Subcutaneous abdominal adipose tissue (tissue), 5 donors: ENCODE measurements at regions not wholly inside any gene's neighbourhood (a gene's known extent, or its start where the extent isn't known, plus 50 kb on each side); places are given as distances from the start of the nearest gene placed in this dataset.
"Not testable (repeated sequence)": the region's sequence is repeated elsewhere in the genome, so short reads cannot be mapped to it uniquely, and the experiment has no call there.

ENCODE experiments used
- H3K27ac ChIP-seq: one replicate; pipeline ENCODE4 v1.7.0; 2013; ENCODE audit warnings: low read depth, mild to moderate bottlenecking, inconsistent platforms, low read length, moderate library complexity
- H3K27me3 ChIP-seq, 5 donors: one replicate each; pipeline ENCODE4 v1.7.0; 2013; ENCODE audit warnings: low read length in 5 of 5, inconsistent platforms in 1 of 5; ENCODE audit not compliant: control insufficient read depth in 5 of 5, insufficient read depth in 4 of 5
- H3K36me3 ChIP-seq, 5 donors: one replicate each; pipeline ENCODE4 v1.7.0; 2013; ENCODE audit warnings: low read length in 5 of 5; ENCODE audit not compliant: control insufficient read depth in 5 of 5, insufficient read depth in 5 of 5
- H3K4me1 ChIP-seq, 5 donors: one replicate each; pipeline ENCODE4 v1.7.0; 2013; ENCODE audit warnings: low read length in 5 of 5, mild to moderate bottlenecking in 3 of 5, moderate library complexity in 1 of 5; ENCODE audit not compliant: control insufficient read depth in 5 of 5, insufficient read depth in 5 of 5
- H3K4me3 ChIP-seq, 5 donors: one replicate each; pipeline ENCODE4 v1.7.0; 2013; ENCODE audit warnings: low read length in 5 of 5, low read depth in 1 of 5
- H3K9ac ChIP-seq, 5 donors: one replicate each; pipeline ENCODE4 v1.7.0; 2013; ENCODE audit warnings: low read length in 5 of 5, mild to moderate bottlenecking in 4 of 5, moderate library complexity in 3 of 5
- H3K9me3 ChIP-seq, 5 donors: one replicate each; pipeline ENCODE4 v1.7.0; 2013; ENCODE audit warnings: low read length in 5 of 5; ENCODE audit not compliant: control insufficient read depth in 5 of 5
- donor health status: healthy.
- donor health status: healthy.
- donor health status: healthy.
- donor health status: healthy.
- donor health status: healthy.

GRCh38 chr21:15208786-15209185, 144.0 kb upstream of the NRIP1 start:
- Histone ChIP-seq H3K36me3 (no peaks in the 10 kb centered on the region), H3K4me3 (no peak overlapping the region), H3K9me3 (no peaks in the 10 kb centered on the region), H3K9ac (no peak overlapping the region), H3K4me1 (peaks cover 0 to 51% (median 50%) of the 10 kb centered on the region in 5 donors), H3K27me3 (no peaks in the 10 kb centered on the region), H3K27ac (no peak overlapping the region)

- Histone ChIP-seq H3K27ac (peak overlapping the region; percentile 58), H3K4me3 (no peak overlapping the region), H3K36me3 (no peaks in the 10 kb centered on the region), H3K27me3 (no peaks in the 10 kb centered on the region), H3K9me3 (no peaks in the 10 kb centered on the region), H3K9ac (no peak overlapping the region), H3K4me1 (peaks cover 0 to 47% (median 45%) of the 10 kb centered on the region in 5 donors)
Measured at GRCh38 chr21:15209224-15209623, 144.4 kb upstream of the NRIP1 start.

GRCh38 chr21:15210235-15210678, 145.5 kb upstream of the NRIP1 start:
- H3K27me3 ChIP-seq = no peaks in the 10 kb centered on the region
- no peaks in the 10 kb centered on the region for H3K36me3 ChIP-seq
- no peaks in the 10 kb centered on the region for H3K9me3 ChIP-seq
- peak overlapping the region; percentile 58 for H3K27ac ChIP-seq
- no peak overlapping the region for H3K9ac ChIP-seq
- H3K4me1 ChIP-seq = peaks cover 0 to 39% (median 35%) of the 10 kb centered on the region in 5 donors
- no peak overlapping the region for H3K4me3 ChIP-seq

GRCh38 chr21:15211491-15212133, 146.8 kb upstream of the NRIP1 start:
- Histone ChIP-seq H3K36me3 (no peaks in the 10 kb centered on the region), H3K4me3 (no peak overlapping the region), H3K27ac (no peak overlapping the region), H3K9ac (no peak overlapping the region), H3K9me3 (no peaks in the 10 kb centered on the region), H3K27me3 (no peaks in the 10 kb centered on the region), H3K4me1 (peaks cover 0 to 31% (median 28%) of the 10 kb centered on the region in 5 donors)

GRCh38 chr21:15212206-15212605, 147.4 kb upstream of the NRIP1 start:
- peaks cover 0 to 25% (median 22%) of the 10 kb centered on the region in 5 donors for H3K4me1 ChIP-seq
- no peak overlapping the region for H3K9ac ChIP-seq
- no peak overlapping the region for H3K4me3 ChIP-seq
- no peaks in the 10 kb centered on the region for H3K36me3 ChIP-seq
- H3K27me3 ChIP-seq = no peaks in the 10 kb centered on the region
- H3K9me3 ChIP-seq = no peaks in the 10 kb centered on the region
- H3K27ac ChIP-seq = no peak overlapping the region

GRCh38 chr21:15218476-15218875, 153.7 kb upstream of the NRIP1 start:
- H3K4me1 ChIP-seq = peaks cover 4 to 21% (median 16%) of the 10 kb centered on the region in 5 donors
- not testable (repeated sequence) for H3K9ac ChIP-seq, H3K27me3 ChIP-seq, H3K4me3 ChIP-seq, H3K9me3 ChIP-seq, H3K36me3 ChIP-seq, H3K27ac ChIP-seq

GRCh38 chr21:15219039-15219438, 154.2 kb upstream of the NRIP1 start:
- Histone ChIP-seq H3K4me3 (no peak overlapping the region), H3K9me3 (no peaks in the 10 kb centered on the region), H3K27me3 (no peaks in the 10 kb centered on the region), H3K36me3 (no peaks in the 10 kb centered on the region), H3K9ac (no peak overlapping the region), H3K4me1 (peaks cover 4 to 21% (median 16%) of the 10 kb centered on the region in 5 donors), H3K27ac (no peak overlapping the region)

GRCh38 chr21:15219894-15220293, 155.1 kb upstream of the NRIP1 start:
- H3K4me1 ChIP-seq = peaks cover 4 to 21% (median 16%) of the 10 kb centered on the region in 5 donors
- no peaks in the 10 kb centered on the region for H3K36me3 ChIP-seq
- no peaks in the 10 kb centered on the region for H3K27me3 ChIP-seq
- no peaks in the 10 kb centered on the region for H3K9me3 ChIP-seq
- peak overlapping the region; percentile 12 for H3K27ac ChIP-seq
- H3K4me3 ChIP-seq = no peak overlapping the region
- H3K9ac ChIP-seq = no peak overlapping the region

GRCh38 chr21:15221799-15222386, 157.1 kb upstream of the NRIP1 start:
- Histone ChIP-seq H3K9ac (no peak overlapping the region), H3K27me3 (no peaks in the 10 kb centered on the region), H3K4me1 (peaks cover 4 to 21% (median 16%) of the 10 kb centered on the region in 5 donors), H3K27ac (no peak overlapping the region), H3K9me3 (no peaks in the 10 kb centered on the region), H3K36me3 (no peaks in the 10 kb centered on the region), H3K4me3 (no peak overlapping the region)

GRCh38 chr21:15222707-15223106, 157.9 kb upstream of the NRIP1 start:
- H3K4me1 ChIP-seq = peaks cover 4 to 21% (median 16%) of the 10 kb centered on the region in 5 donors
- no peak overlapping the region for H3K9ac ChIP-seq
- H3K36me3 ChIP-seq = no peaks in the 10 kb centered on the region
- H3K27ac ChIP-seq = no peak overlapping the region
- H3K9me3 ChIP-seq = no peaks in the 10 kb centered on the region
- no peak overlapping the region for H3K4me3 ChIP-seq
- no peaks in the 10 kb centered on the region for H3K27me3 ChIP-seq
